ENCODE measurements at regions not wholly inside any gene's neighbourhood (a gene's known extent, or its start where the extent isn't known, plus 50 kb on each side); places are given as distances from the start of the nearest gene placed in this dataset.

GRCh38 chr10:105643660-105644059, 1002.6 kb downstream of the SORCS3 start:
- no peak for TF ChIP-seq CTCF (IDR thresholded peaks at IDR 0.05)
- no peak for TF ChIP-seq POLR2AphosphoS5 (IDR thresholded peaks at IDR 0.05)
